ENCODE measurements at regions not wholly inside any gene's neighbourhood (a gene's known extent, or its start where the extent isn't known, plus 50 kb on each side); places are given as distances from the start of the nearest gene placed in this dataset.
"Not testable (repeated sequence)": the region's sequence is repeated elsewhere in the genome, so short reads cannot be mapped to it uniquely, and the experiment has no call there.

- TF ChIP-seq, protein P1, sequence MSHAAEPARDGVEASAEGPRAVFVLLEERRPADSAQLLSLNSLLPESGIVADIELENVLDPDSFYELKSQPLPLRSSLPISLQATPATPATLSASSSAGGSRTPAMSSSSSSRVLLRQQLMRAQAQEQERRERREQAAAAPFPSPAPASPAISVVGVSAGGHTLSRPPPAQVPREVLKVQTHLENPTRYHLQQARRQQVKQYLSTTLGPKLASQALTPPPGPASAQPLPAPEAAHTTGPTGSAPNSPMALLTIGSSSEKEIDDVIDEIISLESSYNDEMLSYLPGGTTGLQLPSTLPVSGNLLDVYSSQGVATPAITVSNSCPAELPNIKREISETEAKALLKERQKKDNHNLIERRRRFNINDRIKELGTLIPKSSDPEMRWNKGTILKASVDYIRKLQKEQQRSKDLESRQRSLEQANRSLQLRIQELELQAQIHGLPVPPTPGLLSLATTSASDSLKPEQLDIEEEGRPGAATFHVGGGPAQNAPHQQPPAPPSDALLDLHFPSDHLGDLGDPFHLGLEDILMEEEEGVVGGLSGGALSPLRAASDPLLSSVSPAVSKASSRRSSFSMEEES (CRISPR knock-in tag; IDR thresholded peaks at IDR 0.05): no peak
- TF ChIP-seq POLR3G (IDR thresholded peaks at IDR 0.05; ENCODE audit: extremely low read depth, insufficient read length, insufficient replicate concordance) (no peak), KLF13 (tag; IDR thresholded peaks at IDR 0.05; ENCODE audit: borderline replicate concordance, low read depth) (no peak), HBP1 (CRISPR knock-in tag; IDR thresholded peaks at IDR 0.05) (no peak), ETV6 (IDR thresholded peaks at IDR 0.05; ENCODE audit: borderline replicate concordance in 1 of 2, low read depth in 2 of 2, low read length in 1 of 2) (no peak), ETV6 (CRISPR knock-in tag; IDR thresholded peaks at IDR 0.05; ENCODE audit: borderline replicate concordance) (no peak), IRF2 (CRISPR knock-in tag; IDR thresholded peaks at IDR 0.05) (no peak)
These were observed 240.0 kb upstream of the SGCG start (continued) for GRCh38 chr13:22940736-22941135.

GRCh38 chr13:22941495-22941894, 239.3 kb upstream of the SGCG start:
- H3K4me2 ChIP-seq (ENCODE audit: insufficient read depth, low read length); H3K9me3 ChIP-seq (replicated peaks; ENCODE audit: control insufficient read depth, insufficient read depth, low read depth, low read length); H3K27ac ChIP-seq (ENCODE audit: extremely low read depth, low read depth, low read length); FAIRE-seq; in situ Hi-C loops (cut with MboI); BruUV-seq (replicated peaks); H3K79me2 ChIP-seq (ENCODE audit: control insufficient read depth, insufficient read depth, low read length); DNase-seq (ENCODE audit: extremely low read depth in 1 of 4, low spot score in 3 of 4); H3K36me3 ChIP-seq (ENCODE audit: control insufficient read depth, insufficient read depth, low read length); H2AFZ ChIP-seq (ENCODE audit: low read depth, low read length); H3K27me3 ChIP-seq (ENCODE audit: control insufficient read depth in 2 of 2, insufficient read depth in 2 of 2, low read length in 2 of 2); CTCF ChIA-PET (ENCODE audit: low intra/inter-chr PET ratio); H4K20me1 ChIP-seq (replicated peaks; ENCODE audit: control insufficient read depth, insufficient read depth, low read length); H3K4me3 ChIP-seq; POLR2A ChIA-PET; H3K9ac ChIP-seq (ENCODE audit: insufficient read depth in 1 of 2, low read depth in 2 of 2, low read length in 2 of 2); H3K9me1 ChIP-seq (ENCODE audit: control insufficient read depth, insufficient read depth, low read length); intact Hi-C loops (cut with micrococcal nuclease); ATAC-seq; H3K4me1 ChIP-seq (replicated peaks in 1 of 2; ENCODE audit: control insufficient read depth in 2 of 2, insufficient read depth in 2 of 2, low read length in 2 of 2): not testable (repeated sequence)
- 18% methylated on average over 7 of the region's 8 CpGs for WGBS (ENCODE audit: insufficient coverage, low coverage, missing lambda C conversion rate)

DNA sequence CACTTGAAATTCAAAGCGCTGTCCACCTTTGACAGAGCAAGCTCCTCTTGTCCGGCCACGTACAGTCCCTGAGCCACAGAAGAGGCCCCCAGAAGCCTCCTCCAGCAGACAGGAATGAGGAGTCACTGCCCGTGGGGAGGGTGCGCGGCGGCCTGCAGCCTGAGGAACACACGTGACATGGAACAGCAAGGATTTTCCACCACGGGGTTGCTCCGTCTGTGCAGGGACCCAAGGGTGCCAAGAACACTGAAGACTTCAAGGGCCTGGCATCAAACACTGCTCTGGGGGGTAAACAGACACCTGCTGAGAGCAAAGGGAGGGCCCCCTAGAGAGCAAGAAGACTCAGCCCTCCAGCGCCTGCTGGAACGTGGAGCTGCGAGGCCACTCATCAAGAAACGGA, 237.9 kb upstream of the SGCG start:
- H3K36me3 ChIP-seq (ENCODE audit: control insufficient read depth, insufficient read depth, low read length); BruUV-seq (replicated peaks); H3K9me1 ChIP-seq (ENCODE audit: control insufficient read depth, insufficient read depth, low read length); H2AFZ ChIP-seq (ENCODE audit: low read depth, low read length); in situ Hi-C loops (cut with MboI); intact Hi-C loops (cut with micrococcal nuclease); H3K27ac ChIP-seq (ENCODE audit: extremely low read depth, low read depth, low read length); H3K79me2 ChIP-seq (ENCODE audit: control insufficient read depth, insufficient read depth, low read length); H3K4me1 ChIP-seq (replicated peaks in 1 of 2; ENCODE audit: control insufficient read depth in 2 of 2, insufficient read depth in 2 of 2, low read length in 2 of 2); H3K4me2 ChIP-seq (ENCODE audit: insufficient read depth, low read length); CTCF ChIA-PET (ENCODE audit: low intra/inter-chr PET ratio); DNase-seq (ENCODE audit: extremely low read depth in 1 of 4, low spot score in 3 of 4); FAIRE-seq; ATAC-seq; H4K20me1 ChIP-seq (replicated peaks; ENCODE audit: control insufficient read depth, insufficient read depth, low read length); H3K9ac ChIP-seq (ENCODE audit: insufficient read depth in 1 of 2, low read depth in 2 of 2, low read length in 2 of 2); H3K4me3 ChIP-seq; H3K27me3 ChIP-seq (ENCODE audit: control insufficient read depth in 2 of 2, insufficient read depth in 2 of 2, low read length in 2 of 2); H3K9me3 ChIP-seq (replicated peaks; ENCODE audit: control insufficient read depth, insufficient read depth, low read depth, low read length): not testable (repeated sequence)
- POLR2A ChIA-PET: interaction anchor here (0.6 kb wide), 1 partner anchor 562 kb away, joined by 4 read pairs; no protein-coding TSS in a partner anchor
- WGBS (ENCODE audit: insufficient coverage, low coverage, missing lambda C conversion rate): 59% methylated on average over 4 of the region's 14 CpGs
